ENCODE measurements at regions not wholly inside any gene's neighbourhood (a gene's known extent, or its start where the extent isn't known, plus 50 kb on each side); places are given as distances from the start of the nearest gene placed in this dataset.

DNA sequence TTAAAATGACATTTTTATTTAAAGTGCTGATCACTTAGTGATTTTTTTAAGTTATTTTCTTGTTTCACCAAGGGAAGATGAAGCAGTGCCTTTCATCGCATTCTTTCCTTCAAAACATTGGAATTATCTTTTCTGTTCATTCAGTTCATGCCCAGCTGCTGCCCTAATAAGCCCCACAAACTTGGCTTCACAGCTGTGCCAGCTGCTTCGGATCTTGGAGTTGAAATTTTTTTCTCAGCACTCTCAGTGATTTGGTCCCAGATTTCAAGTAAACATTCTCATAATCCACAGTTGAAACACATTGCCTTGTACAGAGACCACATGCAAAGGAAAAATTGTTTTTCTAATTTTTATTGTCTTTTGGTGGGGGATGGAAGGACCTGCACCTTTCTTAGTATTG, 353.3 kb upstream of the LRP1B start:
- TF ChIP-seq CTCF (IDR thresholded peaks at IDR 0.05; ENCODE audit: control insufficient read depth, extremely low read depth, insufficient read depth) = no peak
- DNase-seq (ENCODE audit: low read depth) = no peak
- H3K4me3 ChIP-seq (ENCODE audit: low read depth, low read length) = no peak overlapping the region

DNA sequence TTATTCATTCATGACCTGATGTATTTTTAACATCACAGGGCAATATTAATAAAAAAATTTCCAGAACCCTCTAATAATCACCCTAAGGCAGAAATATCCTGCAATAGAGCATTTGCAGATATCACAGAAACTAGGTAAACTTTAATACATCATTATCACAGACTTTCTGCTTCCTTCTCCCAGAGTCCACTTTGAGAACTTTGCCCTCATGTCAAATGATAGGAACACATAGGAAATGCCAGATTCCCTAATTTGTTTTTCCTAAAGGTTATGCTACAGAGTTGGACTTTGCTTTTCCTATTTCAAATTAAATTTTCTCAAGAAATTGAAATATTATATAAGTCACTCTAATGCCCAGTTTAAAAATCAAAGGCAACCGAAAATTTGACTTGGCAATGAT, 352.8 kb upstream of the LRP1B start:
- no peak overlapping the region for H3K4me3 ChIP-seq (ENCODE audit: low read depth, low read length)
- TF ChIP-seq CTCF (IDR thresholded peaks at IDR 0.05; ENCODE audit: control insufficient read depth, extremely low read depth, insufficient read depth) = no peak
- DNase-seq (ENCODE audit: low read depth) = no peak

GRCh38 chr2:142478206-142478605, 347.4 kb upstream of the LRP1B start:
- no peak for DNase-seq (ENCODE audit: low read depth)
- H3K4me3 ChIP-seq (ENCODE audit: low read depth, low read length) = no peak overlapping the region
- TF ChIP-seq CTCF (IDR thresholded peaks at IDR 0.05; ENCODE audit: control insufficient read depth, extremely low read depth, insufficient read depth) = no peak

GRCh38 chr2:142472382-142472781, 341.6 kb upstream of the LRP1B start:
- DNase-seq (ENCODE audit: low read depth) = no peak
- TF ChIP-seq CTCF (IDR thresholded peaks at IDR 0.05; ENCODE audit: control insufficient read depth, extremely low read depth, insufficient read depth) = no peak
- H3K4me3 ChIP-seq (ENCODE audit: low read depth, low read length) = no peak overlapping the region

GRCh38 chr2:142467321-142467720, 336.5 kb upstream of the LRP1B start:
- no peak overlapping the region for H3K4me3 ChIP-seq (ENCODE audit: low read depth, low read length)
- TF ChIP-seq CTCF (IDR thresholded peaks at IDR 0.05; ENCODE audit: control insufficient read depth, extremely low read depth, insufficient read depth) = no peak
- DNase-seq (ENCODE audit: low read depth) = no peak

DNA sequence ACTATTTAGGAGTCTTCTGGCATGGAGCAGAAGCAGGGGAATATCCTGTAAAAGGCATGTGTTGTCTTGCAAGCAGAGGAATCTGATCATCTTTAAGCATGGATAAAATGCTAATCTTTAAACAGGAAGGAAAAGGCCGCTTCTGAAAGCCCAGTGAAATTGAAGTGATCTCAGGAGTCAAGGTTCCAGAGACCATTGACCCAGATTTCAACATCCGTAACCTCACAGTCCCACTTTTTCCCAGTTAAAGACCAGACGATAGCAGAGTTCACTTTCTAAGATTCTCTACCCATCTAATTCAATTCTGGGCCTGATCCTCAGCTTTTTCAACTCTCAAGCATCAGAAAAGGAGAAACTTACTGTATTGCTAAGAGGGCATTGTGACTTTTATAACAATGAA, 332.2 kb upstream of the LRP1B start:
- no peak overlapping the region for H3K4me3 ChIP-seq (ENCODE audit: low read depth, low read length)

More for the DNA sequence above, 332.2 kb upstream of the LRP1B start:
- DNase-seq (ENCODE audit: low read depth) = no peak
- no peak for TF ChIP-seq CTCF (IDR thresholded peaks at IDR 0.05; ENCODE audit: control insufficient read depth, extremely low read depth, insufficient read depth)

Data from LNCaP clone FGC (cell line).